Ascending aorta (tissue), 2 donors: ENCODE measurements at regions not wholly inside any gene's neighbourhood (a gene's known extent, or its start where the extent isn't known, plus 50 kb on each side); places are given as distances from the start of the nearest gene placed in this dataset.

Experiments
- DNase-seq, 2 donors: peaks; one replicate each; pipeline ENCODE4 v3.0.0-alpha.2; 2019; ENCODE audit warnings: low spot score in 2 of 2
- H3K27ac ChIP-seq, 2 donors: fragments of 200-600 bp; sonication (generic); one replicate each; pipeline ENCODE4 v1.5.1; 2016 to 2017; ENCODE audit warnings: mild to moderate bottlenecking in 1 of 2
- H3K27me3 ChIP-seq: fragments of 200-600 bp; sonication (generic); one replicate; pipeline ENCODE4 v1.5.1; 2017
- H3K36me3 ChIP-seq, 2 donors: fragments of 200-600 bp; sonication (generic); one replicate each; pipeline ENCODE4 v1.5.1; 2016
- H3K4me1 ChIP-seq, 2 donors: fragments of 200-600 bp; sonication (generic); one replicate each; pipeline ENCODE4 v1.5.1; 2016 to 2017; ENCODE audit warnings: mild to moderate bottlenecking in 1 of 2
- H3K4me3 ChIP-seq, 2 donors: fragments of 200-600 bp; sonication (generic); one replicate each; pipeline ENCODE4 v1.5.1; 2016 to 2017; ENCODE audit warnings: mild to moderate bottlenecking in 1 of 2
- H3K9me3 ChIP-seq, 2 donors: fragments of 200-600 bp; sonication (generic); one replicate each; pipeline ENCODE4 v1.5.1; 2016
- CTCF ChIP-seq, 3 experiments: fragments of 200-600 bp in 2 of 3; fragments of 450-650 bp in 1 of 3; sonication (generic) in 2 of 3; IDR thresholded peaks; one replicate each; pipeline ENCODE4 v1.5.1; 2016 to 2019; ENCODE audit warnings: antibody characterized with exemption in 3 of 3, mild to moderate bottlenecking in 1 of 3, moderate library complexity in 1 of 3
- intact Hi-C: fragments of 100-400 bp; cut with DNase I; formaldehyde crosslinking; loops from one replicate; pipeline ENCODE4 v1.15.1; 2023

- Histone ChIP-seq H3K9me3 (peaks cover 8 to 18% of the 10 kb centered on the region in 2 donors), H3K4me1 (no peaks in the 10 kb centered on the region), H3K4me3 (no peak overlapping the region), H3K36me3 (no peaks in the 10 kb centered on the region), H3K27me3 (no peaks in the 10 kb centered on the region), H3K27ac (no peak overlapping the region)
- DNase-seq: no peak
- TF ChIP-seq CTCF (IDR thresholded peaks at IDR 0.05): no peak
- intact Hi-C loops: no loop called here
Measured at GRCh38 chr7:91533996-91534395, 269.8 kb downstream of the FZD1 start.

- no peaks in the 10 kb centered on the region for H3K27me3 ChIP-seq
- no peak for TF ChIP-seq CTCF (IDR thresholded peaks at IDR 0.05)
- no peaks in the 10 kb centered on the region for H3K4me1 ChIP-seq
- peaks cover 0 to 1% of the 10 kb centered on the region in 2 donors for H3K9me3 ChIP-seq
- H3K4me3 ChIP-seq: no peak overlapping the region
- no peaks in the 10 kb centered on the region for H3K36me3 ChIP-seq
- intact Hi-C loops: no loop called here
- H3K27ac ChIP-seq: no peak overlapping the region
- no peak for DNase-seq
Measured at GRCh38 chr7:91537260-91538152, 273.3 kb downstream of the FZD1 start.

- Histone ChIP-seq H3K27me3 (no peaks in the 10 kb centered on the region), H3K4me1 (no peaks in the 10 kb centered on the region), H3K36me3 (no peaks in the 10 kb centered on the region), H3K9me3 (no peaks in the 10 kb centered on the region), H3K27ac (no peak overlapping the region), H3K4me3 (no peak overlapping the region)
- no peak for TF ChIP-seq CTCF (IDR thresholded peaks at IDR 0.05)
- intact Hi-C loops: no loop called here
- no peak for DNase-seq
Measured at GRCh38 chr7:91541641-91542040, 277.4 kb downstream of the FZD1 start.

GRCh38 chr7:91543646-91544045, 279.4 kb downstream of the FZD1 start:
- Histone ChIP-seq H3K27ac (no peak overlapping the region), H3K4me3 (no peak overlapping the region), H3K4me1 (no peaks in the 10 kb centered on the region), H3K9me3 (no peaks in the 10 kb centered on the region), H3K27me3 (no peaks in the 10 kb centered on the region), H3K36me3 (no peaks in the 10 kb centered on the region)
- no peak for TF ChIP-seq CTCF (IDR thresholded peaks at IDR 0.05)
- intact Hi-C loops: no loop called here
- DNase-seq: no peak

GRCh38 chr7:91549878-91550277, 285.6 kb downstream of the FZD1 start:
- H3K4me3 ChIP-seq: no peak overlapping the region
- no peaks in the 10 kb centered on the region for H3K4me1 ChIP-seq
- H3K36me3 ChIP-seq: no peaks in the 10 kb centered on the region
- no peaks in the 10 kb centered on the region for H3K9me3 ChIP-seq
- no peak for DNase-seq
- intact Hi-C loops: no loop called here
- TF ChIP-seq CTCF (IDR thresholded peaks at IDR 0.05): no peak
- H3K27me3 ChIP-seq: no peaks in the 10 kb centered on the region
- H3K27ac ChIP-seq: no peak overlapping the region
